T47D (cell line): ENCODE measurements at regions not wholly inside any gene's neighbourhood (a gene's known extent, or its start where the extent isn't known, plus 50 kb on each side); places are given as distances from the start of the nearest gene placed in this dataset.
"Not testable (repeated sequence)": the region's sequence is repeated elsewhere in the genome, so short reads cannot be mapped to it uniquely, and the experiment has no call there.

Source experiments
- DNase-seq, 2 experiments: peaks; one replicate each; pipeline versions ENCODE4 v3.0.0 to v3.0.0-alpha.2; 2011 to 2012; ENCODE audit warnings: low read depth in 1 of 2, low spot score in 1 of 2
- JUND ChIP-seq: IDR thresholded peaks from 2 replicates; pipeline ENCODE4 v1.6.1; 2012; ENCODE audit warnings: low read depth
- in situ Hi-C: cut with HindIII; loops from 2 replicates; pipeline ENCODE4 v1.10.0; 2016; ENCODE audit warnings: low sequenced_read_pairs, low pct_unique_long_range_greater_than_20kb

DNA sequence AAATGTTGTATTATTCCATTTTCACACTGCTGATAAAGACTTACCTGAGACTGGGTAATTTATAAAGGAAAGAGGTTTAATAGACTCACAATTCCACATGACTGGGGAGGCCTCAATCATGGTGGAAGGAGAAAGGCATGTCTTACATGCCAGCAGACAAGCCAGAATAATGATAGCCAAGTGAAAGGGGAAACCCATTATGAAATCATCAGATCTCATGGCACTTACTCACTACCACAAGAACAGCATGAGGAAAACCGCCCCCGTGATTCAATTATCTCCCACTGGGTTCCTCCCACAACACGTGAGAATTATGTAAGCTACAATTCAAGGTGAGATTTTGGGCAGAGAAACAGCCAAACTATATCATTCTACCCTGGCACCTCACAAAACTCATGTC, 2535.1 kb downstream of the ARAP2 start:
- DNase-seq: no peak
- in situ Hi-C loops: no loop called here
- no peak for TF ChIP-seq JUND

DNA sequence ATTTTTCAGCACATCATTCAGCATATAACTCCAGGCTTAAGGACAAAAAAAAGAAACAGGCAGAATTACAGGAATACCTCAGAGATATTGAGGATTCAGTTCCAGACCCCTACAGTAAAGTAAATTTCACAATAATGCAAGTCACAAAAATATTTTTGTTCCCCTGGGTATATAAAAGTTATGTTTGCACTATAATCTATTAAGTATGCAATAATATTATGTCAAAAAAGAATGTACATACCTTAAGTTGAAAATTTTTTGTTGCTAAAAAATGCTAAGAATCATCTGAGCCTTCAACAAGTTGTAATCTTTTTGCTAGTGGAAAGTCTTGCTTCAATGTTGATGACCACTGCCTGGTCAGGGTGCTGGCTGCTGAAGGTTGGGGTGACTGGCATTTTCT, 2532.5 kb downstream of the ARAP2 start:
- DNase-seq: no peak
- in situ Hi-C loops: no loop called here
- no peak for TF ChIP-seq JUND

DNA sequence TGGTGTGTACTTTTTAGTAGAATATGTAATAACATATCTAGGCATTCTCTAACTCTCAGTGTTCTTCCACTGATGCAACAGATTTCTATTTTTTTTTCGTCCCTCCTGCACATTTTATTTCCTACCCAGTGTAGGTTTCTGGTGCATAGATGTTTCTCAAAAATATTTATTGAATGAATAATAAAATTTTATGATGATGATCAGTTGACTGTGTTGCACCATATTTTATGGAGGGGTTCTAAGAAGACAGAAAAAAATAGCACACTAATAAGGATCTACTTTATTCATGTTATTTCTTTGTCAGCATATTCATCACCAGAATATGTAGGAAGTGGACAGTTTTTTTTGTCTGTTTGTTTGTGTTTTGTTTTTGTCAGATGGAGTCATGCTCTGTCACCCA, 2529.3 kb downstream of the ARAP2 start:
- no peak for DNase-seq
- in situ Hi-C loops: no loop called here

DNA sequence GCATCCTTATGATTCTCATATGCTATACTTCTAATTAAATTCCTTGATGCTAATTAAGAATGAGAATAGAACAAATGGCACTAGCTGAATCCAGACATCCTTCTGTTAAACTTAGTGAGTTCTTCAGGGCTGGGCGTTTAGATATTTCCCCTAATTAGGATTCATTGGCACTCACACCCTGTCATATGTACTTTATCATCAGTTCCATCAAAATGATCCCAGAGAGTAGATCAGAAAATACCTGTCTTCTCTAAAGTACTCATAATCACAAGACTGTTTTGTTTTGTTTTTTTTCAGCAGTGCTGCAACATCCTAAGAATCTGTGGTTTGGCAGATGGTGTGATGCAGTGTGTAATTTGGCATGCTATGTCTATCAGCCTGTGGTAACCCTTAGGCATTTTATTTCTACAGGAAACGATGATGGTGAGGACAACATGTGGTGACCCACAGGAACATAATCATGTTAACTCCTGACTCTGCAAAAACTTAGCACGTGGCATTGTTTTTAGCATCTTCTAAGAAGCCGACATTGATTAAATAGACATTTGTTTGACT, 2528.4 kb downstream of the ARAP2 start:
- no peak for TF ChIP-seq JUND
- in situ Hi-C loops: no loop called here
- peak in 1 of 2 experiments; percentile 35 for DNase-seq

More for the DNA sequence above, 2529.3 kb downstream of the ARAP2 start:
- TF ChIP-seq JUND: no peak

DNA sequence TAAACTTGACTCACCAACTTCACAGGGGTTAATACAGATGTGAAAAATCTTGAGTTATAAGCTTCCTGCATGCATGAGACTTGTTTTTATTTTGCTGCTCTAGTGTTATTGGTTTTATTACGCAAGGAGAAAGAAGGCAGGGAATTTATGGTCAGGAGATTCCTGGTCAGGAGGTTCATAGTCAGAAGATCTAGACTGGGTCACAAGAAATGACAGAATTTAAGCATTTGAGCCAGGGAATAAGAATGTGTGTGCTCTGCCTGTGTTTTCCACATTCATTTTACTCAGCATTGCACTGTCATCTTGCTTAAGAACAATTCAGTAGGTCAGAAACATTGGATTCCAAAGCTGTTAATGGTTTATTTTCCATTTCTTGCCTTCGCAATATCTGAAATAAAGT, 2522.1 kb downstream of the ARAP2 start:
- no peak for DNase-seq
- no peak for TF ChIP-seq JUND
- in situ Hi-C loops: no loop called here

DNA sequence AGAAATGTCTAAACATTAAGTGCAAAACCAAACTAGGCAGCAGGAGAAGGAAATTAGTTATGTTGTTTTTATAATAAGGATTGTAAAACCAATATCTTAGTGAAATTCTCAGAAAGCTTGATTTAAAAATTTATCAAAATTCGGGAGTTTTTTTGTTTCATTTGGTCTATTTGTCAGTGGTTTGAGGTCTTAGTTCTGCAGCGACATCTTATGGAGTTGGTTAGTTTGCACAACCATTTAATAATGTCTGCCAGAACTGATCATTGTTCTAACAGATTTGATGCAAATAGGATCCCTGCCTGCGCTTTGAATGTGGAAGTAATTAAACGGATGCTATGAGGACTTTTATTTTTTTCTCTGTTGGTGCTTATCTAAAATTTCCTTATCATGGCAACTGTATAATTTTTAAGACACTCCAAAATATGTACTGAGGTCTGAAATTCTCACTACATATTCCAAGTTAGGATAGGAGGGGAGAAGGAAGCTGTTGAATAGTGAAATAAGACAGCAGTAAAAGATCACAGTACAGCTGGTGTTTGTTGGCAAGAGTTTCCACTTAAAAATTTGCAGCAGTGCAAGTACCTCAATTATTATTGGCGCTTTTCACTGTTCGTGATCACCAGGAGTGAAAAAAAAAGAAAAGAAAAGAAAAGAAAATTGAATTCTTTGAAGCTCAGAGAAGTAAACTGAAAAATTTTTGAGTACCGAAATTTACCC, 2521.4 kb downstream of the ARAP2 start:
- no peak for TF ChIP-seq JUND
- DNase-seq: peak in 1 of 2 experiments; percentile 23
- in situ Hi-C loops: no loop called here

DNA sequence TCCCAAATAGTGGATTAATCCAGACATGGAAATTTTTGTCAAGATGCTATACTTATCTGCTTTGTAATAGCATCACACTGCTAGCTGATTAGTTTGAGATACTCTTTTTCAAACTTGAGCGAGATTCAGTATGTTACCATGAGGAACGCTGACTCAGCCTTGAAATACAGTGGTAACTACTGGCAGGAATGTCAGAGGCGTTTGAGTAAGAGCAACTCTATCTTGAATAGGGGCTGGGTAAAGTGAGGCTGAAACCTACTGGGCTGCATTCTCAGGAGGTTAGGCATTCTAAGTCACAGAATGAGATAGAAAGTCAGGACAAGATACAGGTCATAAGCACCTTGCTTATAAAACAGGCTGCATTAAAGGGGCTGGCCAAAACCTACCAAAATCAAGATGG, 2519.6 kb downstream of the ARAP2 start:
- DNase-seq: no peak
- no peak for TF ChIP-seq JUND
- in situ Hi-C loops: no loop called here

DNA sequence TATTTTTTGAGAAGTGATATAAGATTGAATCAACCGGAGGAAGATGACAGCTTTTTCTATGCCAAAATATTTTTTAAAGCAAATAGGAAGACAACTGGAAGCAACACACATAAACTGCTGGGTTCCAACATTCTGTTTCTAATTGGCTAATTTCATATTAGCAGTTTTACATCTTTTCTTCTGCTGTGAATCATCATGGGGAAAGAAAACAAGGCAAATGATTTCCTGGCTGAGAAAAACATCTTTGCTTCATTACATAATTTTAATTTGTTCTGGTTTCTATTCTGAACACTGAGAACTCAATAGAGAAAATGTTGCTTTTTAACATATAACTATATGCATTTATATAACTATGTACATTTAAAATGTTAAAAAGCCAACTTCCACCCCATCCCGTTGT, 2518.5 kb downstream of the ARAP2 start:
- in situ Hi-C loops: no loop called here
- no peak for TF ChIP-seq JUND
- DNase-seq: no peak

DNA sequence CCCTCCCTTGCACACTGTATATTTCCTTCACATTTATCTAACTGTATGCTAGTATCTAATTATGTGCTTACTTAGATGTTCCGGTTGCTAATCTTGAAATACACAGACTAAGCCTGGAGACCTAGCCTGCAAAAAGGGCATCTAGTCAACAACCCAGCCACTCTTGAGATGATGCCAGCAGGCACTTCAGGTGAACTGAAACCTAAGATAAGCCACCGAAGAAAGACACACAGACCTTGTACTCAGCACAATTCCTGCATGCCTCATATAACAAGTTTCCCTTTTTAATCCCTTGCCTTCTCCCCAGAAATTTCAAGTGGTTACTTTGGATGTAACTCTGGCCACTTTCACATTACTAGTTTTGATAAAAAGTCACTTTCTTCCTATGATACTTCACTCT, 2506.6 kb downstream of the ARAP2 start:
- no peak for DNase-seq
- TF ChIP-seq JUND: no peak
- in situ Hi-C loops: no loop called here

DNA sequence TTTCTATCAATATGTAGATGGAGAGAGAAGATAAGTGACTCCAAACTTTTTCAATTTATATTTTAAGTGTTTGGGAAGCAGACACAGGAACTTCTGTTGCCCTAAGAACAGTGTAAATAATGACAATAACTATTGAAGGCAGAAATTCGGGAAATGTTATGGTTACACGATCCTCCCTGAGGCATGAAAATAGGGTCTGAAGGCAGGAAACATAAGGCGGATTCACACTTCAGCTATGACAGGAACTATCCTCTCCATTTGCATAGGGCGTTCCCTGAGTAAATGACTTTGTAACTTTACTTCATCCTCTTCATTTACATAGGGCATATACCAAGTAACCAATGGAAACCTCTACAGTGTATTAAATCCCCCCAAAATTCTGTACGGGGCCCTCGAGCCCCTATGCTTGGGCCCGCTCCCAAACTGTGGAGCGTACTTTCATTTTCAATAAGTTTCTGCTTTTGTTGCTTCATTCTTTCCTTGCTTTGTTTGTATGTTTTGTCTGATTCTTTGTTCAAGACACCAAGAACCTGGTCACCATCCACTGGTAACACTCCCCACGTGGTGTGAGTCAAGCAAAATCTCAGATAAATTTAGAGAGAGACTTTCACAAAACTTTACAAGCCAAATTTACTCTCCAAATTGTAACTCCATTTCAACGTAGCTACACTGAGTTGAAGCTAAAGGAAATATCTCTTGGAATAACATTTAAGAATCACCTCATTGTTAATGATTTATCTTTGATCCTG, 2504.3 kb downstream of the ARAP2 start:
- no peak for TF ChIP-seq JUND
- DNase-seq: no peak
- in situ Hi-C loops: no loop called here

DNA sequence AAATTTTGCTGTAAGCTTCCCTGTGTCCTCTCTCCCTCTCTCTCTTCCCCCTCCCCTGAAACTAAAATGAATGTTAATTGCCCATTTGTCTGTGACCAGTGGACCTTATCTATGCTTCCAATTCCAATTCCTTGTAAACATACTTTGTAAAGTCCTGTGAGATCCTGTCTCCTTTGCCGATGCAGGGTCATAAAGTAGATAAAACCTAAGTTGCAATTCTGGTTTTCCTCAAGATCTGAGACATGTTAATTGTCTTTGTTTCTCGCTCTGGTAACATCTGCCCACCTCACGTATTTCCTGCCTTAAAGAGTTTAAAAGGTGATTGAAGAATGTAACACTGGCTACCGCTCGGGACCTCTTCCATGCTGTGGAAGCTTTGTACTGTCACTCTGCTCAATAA, 2503.4 kb downstream of the ARAP2 start:
- in situ Hi-C loops, DNase-seq: not testable (repeated sequence)

DNA sequence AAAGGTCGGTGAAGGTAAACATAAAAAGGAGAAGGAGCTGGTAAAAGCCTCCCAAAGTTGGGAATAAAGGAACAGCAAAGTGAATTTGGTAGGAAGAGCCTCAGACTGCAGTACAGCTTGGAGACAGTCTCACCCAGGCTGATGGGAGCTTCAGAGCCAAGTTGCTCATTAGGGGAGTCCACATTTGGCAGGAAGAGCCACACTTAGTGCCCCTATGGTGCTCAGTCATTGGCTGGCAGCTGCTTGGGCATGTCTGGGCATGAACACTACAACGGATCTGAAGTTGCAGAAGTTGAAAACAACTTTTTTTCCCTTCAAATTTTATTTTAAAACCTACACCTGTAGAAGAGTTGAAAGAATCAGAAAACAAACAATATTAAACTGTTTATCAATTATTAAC, 2497.3 kb downstream of the ARAP2 start:
- in situ Hi-C loops: no loop called here
- TF ChIP-seq JUND: no peak
- no peak for DNase-seq

DNA sequence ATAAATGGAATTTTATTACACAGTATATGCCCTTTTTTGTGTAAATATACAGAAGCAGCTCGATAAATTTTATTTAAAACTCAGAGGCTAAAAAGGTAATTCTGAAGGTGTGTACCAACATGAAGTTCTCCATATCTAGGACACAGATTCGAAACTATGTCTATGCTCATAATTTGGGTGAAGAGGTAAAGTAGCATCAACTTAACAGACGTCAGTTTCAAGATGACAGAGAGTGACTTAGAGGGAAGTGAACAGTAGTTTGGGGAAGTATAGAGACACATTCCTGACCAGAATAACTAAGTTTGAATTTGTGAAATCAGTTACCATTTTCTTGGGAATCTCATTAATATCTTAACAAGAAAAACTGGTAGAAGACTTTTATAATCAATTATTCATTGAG, 2493.3 kb downstream of the ARAP2 start:
- no peak for TF ChIP-seq JUND
- in situ Hi-C loops: no loop called here
- no peak for DNase-seq
